Panc1 (cell line): ENCODE measurements at regions not wholly inside any gene's neighbourhood (a gene's known extent, or its start where the extent isn't known, plus 50 kb on each side); places are given as distances from the start of the nearest gene placed in this dataset.

Source experiments
- POLR2AphosphoS5 ChIP-seq: IDR thresholded peaks from 2 replicates; pipeline ENCODE4 v1.6.1; 2012; ENCODE audit warnings: mild to moderate bottlenecking, low read depth, low read length, moderate library complexity
- TCF7L2 ChIP-seq: IDR thresholded peaks from 2 replicates; pipeline ENCODE4 v1.6.1; 2011; ENCODE audit warnings: mild to moderate bottlenecking, low read depth, low read length, inconsistent platforms

DNA sequence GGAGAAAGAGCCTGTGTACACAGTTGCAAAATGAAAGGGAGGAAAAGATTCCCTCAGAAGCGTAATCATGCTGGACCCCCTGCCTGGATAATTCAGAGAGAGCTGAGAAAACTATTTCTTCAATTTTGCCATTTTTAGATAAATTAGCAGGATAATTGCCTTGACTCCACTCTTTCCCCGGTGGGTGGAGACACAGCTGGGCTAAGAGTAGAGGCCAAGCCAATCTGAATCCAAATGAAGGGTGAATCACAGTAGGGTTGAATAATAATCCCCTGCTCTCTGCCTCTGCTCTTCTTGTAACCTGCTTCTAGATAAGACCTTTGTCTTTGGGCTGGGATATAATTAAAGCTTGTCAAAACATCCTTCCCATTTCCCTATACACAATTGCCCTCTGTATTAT lies 150.1 kb downstream of the CAPZA3 start:
- TF ChIP-seq TCF7L2: no peak
- no peak for TF ChIP-seq POLR2AphosphoS5
